ENCODE measurements at regions not wholly inside any gene's neighbourhood (a gene's known extent, or its start where the extent isn't known, plus 50 kb on each side); places are given as distances from the start of the nearest gene placed in this dataset.

GRCh38 chr5:114250536-114250935, 111.3 kb upstream of the KCNN2 start:
- CTCF ChIA-PET: interaction anchor here (0.9 to 1.3 kb wide), 3 partner anchors 9 to 14 kb away, joined by 3 to 4 read pairs (median 3); no protein-coding TSS in a partner anchor
- TF ChIP-seq CTCF (IDR thresholded peaks at IDR 0.05; ENCODE audit: control extremely low read depth, extremely low read depth, low read depth, missing control alignments): no peak
- DNase-seq (ENCODE audit: extremely low spot score): no peak
- POLR2A ChIA-PET: no interaction called here

- no peak for DNase-seq (ENCODE audit: extremely low spot score)
- CTCF ChIA-PET: interaction anchor here (1.0 kb wide), 1 partner anchor 15 kb away, joined by 3 read pairs; no protein-coding TSS in a partner anchor
- no peak for TF ChIP-seq CTCF (IDR thresholded peaks at IDR 0.05; ENCODE audit: control extremely low read depth, extremely low read depth, low read depth, missing control alignments)
- POLR2A ChIA-PET: no interaction called here
Measured at GRCh38 chr5:114252226-114252625, 109.6 kb upstream of the KCNN2 start.

GRCh38 chr5:114255260-114255659, 106.6 kb upstream of the KCNN2 start:
- DNase-seq (ENCODE audit: extremely low spot score): no peak
- TF ChIP-seq CTCF (IDR thresholded peaks at IDR 0.05; ENCODE audit: control extremely low read depth, extremely low read depth, low read depth, missing control alignments): no peak
- ChIA-PET POLR2A (no interaction called here), CTCF (interaction anchor here (1.2 kb wide), 1 partner anchor 31 kb away, joined by 4 read pairs; no protein-coding TSS in a partner anchor)

GRCh38 chr5:114261989-114262388, 99.9 kb upstream of the KCNN2 start:
- TF ChIP-seq CTCF (IDR thresholded peaks at IDR 0.05; ENCODE audit: control extremely low read depth, extremely low read depth, low read depth, missing control alignments): no peak
- no peak for DNase-seq (ENCODE audit: extremely low spot score)
- CTCF ChIA-PET: no interaction called here
- POLR2A ChIA-PET: no interaction called here

- ChIA-PET CTCF (no interaction called here), POLR2A (no interaction called here)
- no peak for TF ChIP-seq CTCF (IDR thresholded peaks at IDR 0.05; ENCODE audit: control extremely low read depth, extremely low read depth, low read depth, missing control alignments)
- no peak for DNase-seq (ENCODE audit: extremely low spot score)
Measured at GRCh38 chr5:114265432-114266060, 96.3 kb upstream of the KCNN2 start.

GRCh38 chr5:114266374-114266773, 95.5 kb upstream of the KCNN2 start:
- no peak for TF ChIP-seq CTCF (IDR thresholded peaks at IDR 0.05; ENCODE audit: control extremely low read depth, extremely low read depth, low read depth, missing control alignments)
- DNase-seq (ENCODE audit: extremely low spot score): no peak
- POLR2A ChIA-PET: no interaction called here
- CTCF ChIA-PET: no interaction called here

All from GM10248 (cell line).